AG10803 (cell line): ENCODE measurements at regions not wholly inside any gene's neighbourhood (a gene's known extent, or its start where the extent isn't known, plus 50 kb on each side); places are given as distances from the start of the nearest gene placed in this dataset.

Source experiments
- DNase-seq: peaks from one replicate; pipeline ENCODE4 v3.0.0; 2010; ENCODE audit warnings: low read depth
- H3K4me3 ChIP-seq: 2 replicates; pipeline ENCODE4 v1.5.1; 2011; ENCODE audit warnings: mild to moderate bottlenecking, low read length, control low read depth
- CTCF ChIP-seq: conservative IDR thresholded peaks from 2 replicates; pipeline ENCODE4 v1.5.1; 2011; ENCODE audit warnings: mild to moderate bottlenecking, low read length, control low read depth, inconsistent platforms

DNA sequence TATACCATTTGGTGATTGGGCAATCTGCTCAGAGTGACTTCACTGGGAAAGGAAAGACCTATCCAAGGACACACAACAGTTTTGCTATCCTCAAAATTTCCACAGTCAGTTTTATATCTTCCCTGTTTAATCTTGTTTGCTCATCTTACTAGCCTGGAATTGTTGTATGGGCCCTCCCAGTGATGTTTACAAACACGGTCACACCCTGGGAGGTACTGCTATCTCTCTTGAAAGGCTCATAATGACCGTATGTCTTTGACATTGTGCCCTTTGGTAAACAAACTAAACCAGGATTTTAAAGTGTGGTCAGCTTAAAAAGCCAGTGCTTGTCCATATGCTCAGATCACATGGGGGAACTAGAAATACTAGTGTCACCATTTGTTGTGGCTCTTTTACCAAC, 277.0 kb downstream of the CDH2 start:
- no peak for DNase-seq
- no peak for TF ChIP-seq CTCF
- no peak overlapping the region for H3K4me3 ChIP-seq

GRCh38 chr18:27894746-27895145, 282.2 kb downstream of the CDH2 start:
- H3K4me3 ChIP-seq = no peak overlapping the region
- TF ChIP-seq CTCF = no peak
- no peak for DNase-seq

DNA sequence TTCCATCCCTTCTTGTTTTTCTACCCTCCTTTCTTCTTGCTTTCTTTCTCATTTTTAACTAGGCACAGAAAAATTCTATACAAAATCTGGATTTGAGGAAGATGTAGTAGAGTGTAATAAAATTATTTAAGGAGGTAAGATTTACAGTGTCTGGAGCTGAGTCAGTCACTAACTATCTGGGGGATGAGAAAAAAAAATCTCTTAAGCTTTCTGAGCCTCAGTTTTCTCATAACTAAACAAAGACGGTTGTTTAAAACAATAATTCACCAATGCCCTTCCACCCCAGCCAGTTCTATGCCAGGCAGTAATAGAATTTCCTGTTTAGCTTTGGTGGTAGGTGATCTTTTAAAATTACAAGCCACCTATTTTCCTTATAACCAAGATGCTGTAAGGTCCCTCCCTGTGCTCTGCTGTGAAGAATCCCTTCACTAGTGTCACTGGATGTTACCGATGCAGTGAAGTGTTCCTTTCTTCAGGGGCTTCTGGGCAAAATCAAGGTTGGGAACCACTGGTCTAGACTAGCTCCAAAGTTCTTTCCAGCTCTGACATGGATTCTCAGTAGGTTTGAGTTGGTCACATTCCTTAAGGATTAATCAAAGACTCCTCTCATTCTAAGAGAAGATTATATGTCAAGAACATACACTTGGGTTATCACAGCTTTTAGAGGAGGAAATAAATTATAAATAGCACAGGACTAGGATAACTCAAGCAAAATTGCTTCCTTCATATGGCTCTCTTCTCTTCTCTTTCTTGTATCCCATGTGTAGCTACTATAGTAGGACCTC, 289.0 kb downstream of the CDH2 start:
- no peak for TF ChIP-seq CTCF
- DNase-seq = peak; percentile 19
- no peak overlapping the region for H3K4me3 ChIP-seq

DNA sequence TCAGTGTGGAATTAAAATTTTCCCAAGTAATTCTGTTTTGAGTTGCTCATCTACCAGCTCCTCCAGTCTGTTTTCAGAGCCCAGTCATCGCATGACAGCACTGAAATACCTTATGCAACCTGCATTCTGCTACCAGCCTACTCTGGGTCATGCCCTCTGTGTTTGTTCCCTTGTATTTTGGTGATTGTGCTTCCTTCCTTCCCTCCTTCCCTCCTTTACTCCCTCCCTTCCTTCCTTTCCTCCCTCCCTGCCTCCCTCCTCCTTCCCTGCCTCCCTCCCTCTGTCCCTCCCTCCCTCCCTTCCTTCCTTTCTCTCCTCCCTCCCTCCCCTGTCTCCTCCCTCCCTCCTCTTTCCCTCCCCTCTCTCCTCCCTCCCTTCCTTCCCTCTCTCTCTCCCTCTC, 289.6 kb downstream of the CDH2 start:
- TF ChIP-seq CTCF = no peak
- no peak overlapping the region for H3K4me3 ChIP-seq
- peak; percentile 4 for DNase-seq

DNA sequence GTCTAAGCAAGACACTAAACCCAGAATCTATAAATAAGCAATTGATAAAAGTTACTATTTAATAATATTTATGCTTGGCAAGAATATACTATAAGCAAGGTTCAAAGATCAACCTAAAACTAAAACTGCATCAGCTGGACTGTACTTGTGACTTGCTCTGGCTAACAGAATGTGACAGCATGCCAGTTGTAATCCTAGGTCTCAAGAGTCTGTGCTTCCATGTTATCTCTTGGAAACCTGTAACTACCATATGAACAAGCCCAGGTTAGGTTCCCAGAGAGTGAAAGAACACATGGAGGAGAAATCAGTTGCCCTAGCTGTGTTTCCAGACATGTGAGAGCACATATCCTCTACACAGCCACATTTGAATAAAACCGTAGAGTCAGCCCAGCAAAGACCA, 297.4 kb downstream of the CDH2 start:
- no peak for DNase-seq
- H3K4me3 ChIP-seq = no peak overlapping the region
- TF ChIP-seq CTCF = no peak

DNA sequence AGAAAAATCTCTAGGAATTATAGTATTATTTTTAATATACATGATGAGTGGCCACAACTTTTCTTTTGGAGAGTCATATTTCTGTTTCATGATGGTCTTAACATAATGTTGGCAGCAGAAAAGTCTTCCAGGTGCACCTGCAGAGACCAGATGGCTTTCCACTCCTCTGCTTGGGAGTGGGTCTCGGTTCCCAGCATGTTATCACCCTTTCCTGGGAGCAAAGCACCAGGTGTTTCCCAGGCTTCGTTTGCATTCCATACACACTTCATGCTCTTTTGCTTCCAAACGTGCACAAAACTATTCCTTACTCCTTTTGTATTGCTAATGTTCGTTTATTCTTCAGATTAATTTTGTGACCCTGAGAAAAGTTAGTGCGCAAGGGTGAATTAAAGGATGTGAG, 305.2 kb downstream of the CDH2 start:
- no peak overlapping the region for H3K4me3 ChIP-seq
- no peak for TF ChIP-seq CTCF
- DNase-seq = no peak

DNA sequence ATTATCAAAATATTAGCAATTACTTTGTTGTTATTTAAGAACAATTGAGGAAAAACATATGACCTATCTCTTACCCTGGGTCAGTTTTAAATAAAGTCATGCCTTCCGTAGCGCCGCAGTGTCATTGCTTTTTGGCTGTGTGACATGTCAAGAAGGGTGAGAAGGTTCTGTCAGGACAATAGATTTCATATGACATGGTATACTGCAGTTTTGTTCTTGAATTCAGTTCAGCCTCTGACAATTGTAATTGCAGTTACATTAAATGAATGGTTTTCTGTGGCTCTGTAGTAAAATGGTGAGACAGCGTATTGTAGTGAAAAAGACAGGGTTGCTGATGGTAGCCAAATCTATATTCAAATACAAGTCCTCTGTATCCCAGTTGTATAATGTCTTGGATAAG, 307.2 kb downstream of the CDH2 start:
- DNase-seq = no peak

More for the DNA sequence above, 307.2 kb downstream of the CDH2 start:
- no peak overlapping the region for H3K4me3 ChIP-seq
- no peak for TF ChIP-seq CTCF
